ENCODE measurements at regions not wholly inside any gene's neighbourhood (a gene's known extent, or its start where the extent isn't known, plus 50 kb on each side); places are given as distances from the start of the nearest gene placed in this dataset.
"Not testable (repeated sequence)": the region's sequence is repeated elsewhere in the genome, so short reads cannot be mapped to it uniquely, and the experiment has no call there.

- no peak for TF ChIP-seq CTCF (IDR thresholded peaks at IDR 0.05; ENCODE audit: control insufficient read depth, extremely low read depth, insufficient read depth)
- H3K4me3 ChIP-seq (ENCODE audit: low read depth, low read length), result no peak overlapping the region
- no peak for DNase-seq (ENCODE audit: low read depth)
Observed at GRCh38 chr2:183773775-183774174, 649.5 kb downstream of the NUP35 start.

DNA sequence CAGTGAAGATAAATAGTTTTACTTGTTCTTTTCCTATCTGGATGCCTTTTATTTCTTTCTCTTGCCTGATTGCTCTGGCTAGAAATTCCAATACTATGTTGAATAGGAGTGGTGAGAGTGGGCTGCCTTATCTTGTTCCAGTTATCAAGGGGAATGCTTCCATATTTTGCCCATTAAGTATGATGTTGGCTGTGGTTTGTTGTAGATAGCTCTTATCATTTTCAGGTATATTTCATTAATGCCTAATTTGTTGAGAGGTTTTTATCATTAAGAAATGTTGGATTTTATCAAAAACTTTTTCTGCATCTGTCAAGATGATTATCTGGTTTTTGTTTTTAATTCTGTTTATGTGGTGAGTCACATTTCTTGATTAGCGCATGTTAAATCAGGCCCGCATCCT is 655.8 kb downstream of the NUP35 start:
- DNase-seq (ENCODE audit: low read depth), result no peak
- no peak for TF ChIP-seq CTCF (IDR thresholded peaks at IDR 0.05; ENCODE audit: control insufficient read depth, extremely low read depth, insufficient read depth)
- H3K4me3 ChIP-seq (ENCODE audit: low read depth, low read length), result no peak overlapping the region

DNA sequence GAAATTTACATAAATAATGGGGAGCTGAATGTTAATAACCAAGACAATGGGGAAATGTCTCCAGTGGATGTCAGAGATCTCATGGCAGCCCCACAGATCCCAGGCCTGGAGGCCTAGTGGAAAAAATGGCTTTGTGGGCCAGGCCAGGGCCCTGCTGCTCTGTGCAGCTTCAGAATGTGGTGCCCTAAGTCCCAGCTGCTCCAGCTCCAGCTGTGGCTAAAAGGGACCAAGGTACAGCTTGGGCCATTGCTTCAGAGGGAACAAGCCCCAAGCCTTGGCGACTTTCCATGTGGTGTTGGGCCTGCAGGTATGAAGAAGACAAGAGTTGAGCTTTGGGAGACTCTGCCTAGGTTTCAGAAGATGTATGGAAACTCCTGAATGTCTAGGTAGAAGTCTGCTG is 658.2 kb downstream of the NUP35 start:
- no peak overlapping the region for H3K4me3 ChIP-seq (ENCODE audit: low read depth, low read length)
- TF ChIP-seq CTCF (IDR thresholded peaks at IDR 0.05; ENCODE audit: control insufficient read depth, extremely low read depth, insufficient read depth), result no peak
- no peak for DNase-seq (ENCODE audit: low read depth)

- DNase-seq (ENCODE audit: low read depth); H3K4me3 ChIP-seq (ENCODE audit: low read depth, low read length): not testable (repeated sequence)
Observed at GRCh38 chr2:183788796-183789195, 664.6 kb downstream of the NUP35 start.

DNA sequence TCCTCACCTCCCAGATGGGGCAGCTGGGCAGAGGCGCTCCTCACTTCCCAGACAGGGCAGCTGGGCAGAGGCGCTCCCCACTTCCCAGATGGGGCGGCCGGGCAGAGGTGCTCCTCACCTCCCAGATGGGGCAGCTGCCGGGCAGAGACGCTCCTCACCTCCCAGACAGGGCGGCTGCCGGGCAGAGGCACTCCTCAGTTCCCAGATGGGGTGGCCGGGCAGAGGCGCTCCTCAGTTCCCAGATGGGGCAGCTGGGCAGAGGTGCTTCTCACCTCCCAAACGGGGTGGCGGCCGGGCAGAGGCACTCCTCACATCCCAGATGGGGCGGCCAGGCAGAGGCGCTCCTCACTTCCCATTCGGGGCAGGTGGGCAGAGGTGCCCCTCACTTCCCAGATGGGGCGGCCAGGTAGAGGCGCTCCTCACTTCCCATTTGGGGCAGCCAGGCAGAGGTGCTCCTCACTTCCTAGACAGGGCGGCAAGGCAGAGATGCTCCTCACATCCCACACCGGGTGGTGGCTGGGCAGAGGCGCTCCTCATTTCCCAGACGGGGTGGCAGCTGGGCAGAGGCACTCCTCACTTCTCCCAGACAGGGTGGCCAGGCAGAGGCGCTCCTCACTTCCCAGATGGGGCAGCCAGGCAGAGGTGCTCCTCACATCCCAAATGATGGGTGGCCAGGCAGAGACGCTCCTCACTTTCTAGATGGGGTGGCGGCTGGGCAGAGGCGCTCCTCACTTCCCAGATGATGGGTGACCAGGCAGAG is 668.1 kb downstream of the NUP35 start:
- DNase-seq (ENCODE audit: low read depth); H3K4me3 ChIP-seq (ENCODE audit: low read depth, low read length): not testable (repeated sequence)

DNA sequence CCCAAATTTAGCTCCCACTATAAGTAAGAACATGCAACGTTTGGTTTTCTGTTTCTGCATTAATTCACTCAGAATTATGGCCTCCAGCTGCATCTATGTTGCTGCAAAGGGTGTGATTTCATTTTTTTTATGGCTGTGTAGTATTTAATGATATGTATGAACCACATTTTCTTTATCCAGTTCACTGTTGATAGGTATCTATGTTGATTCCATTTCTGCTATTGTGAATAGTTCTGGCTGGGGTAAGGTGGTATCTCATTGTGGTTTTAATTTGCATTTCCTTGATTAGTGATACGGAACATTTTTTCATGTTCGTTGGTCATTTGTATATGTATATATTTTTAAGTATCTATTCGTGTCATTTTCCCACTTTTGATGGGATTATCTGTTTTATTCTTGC is 674.3 kb downstream of the NUP35 start:
- no peak overlapping the region for H3K4me3 ChIP-seq (ENCODE audit: low read depth, low read length)
- no peak for DNase-seq (ENCODE audit: low read depth)
- TF ChIP-seq CTCF (IDR thresholded peaks at IDR 0.05; ENCODE audit: control insufficient read depth, extremely low read depth, insufficient read depth), result no peak

- DNase-seq (ENCODE audit: low read depth), result no peak
- TF ChIP-seq CTCF (IDR thresholded peaks at IDR 0.05; ENCODE audit: control insufficient read depth, extremely low read depth, insufficient read depth), result no peak
- H3K4me3 ChIP-seq (ENCODE audit: low read depth, low read length), result no peak overlapping the region
Observed at GRCh38 chr2:183799761-183800160, 675.5 kb downstream of the NUP35 start.

- H3K4me3 ChIP-seq (ENCODE audit: low read depth, low read length), result no peak overlapping the region
- no peak for TF ChIP-seq CTCF (IDR thresholded peaks at IDR 0.05; ENCODE audit: control insufficient read depth, extremely low read depth, insufficient read depth)
- DNase-seq (ENCODE audit: low read depth), result no peak
Observed at GRCh38 chr2:183803596-183803995, 679.4 kb downstream of the NUP35 start.

Measured in LNCaP clone FGC (cell line).